GM19468 (cell line): ENCODE measurements at regions not wholly inside any gene's neighbourhood (a gene's known extent, or its start where the extent isn't known, plus 50 kb on each side); places are given as distances from the start of the nearest gene placed in this dataset.
"Not testable (repeated sequence)": the region's sequence is repeated elsewhere in the genome, so short reads cannot be mapped to it uniquely, and the experiment has no call there.

Experiments used
- ATAC-seq: cut with Tn5 transposase; IDR thresholded peaks from one replicate; pipeline ENCODE4 v1.9.1; 2021; ENCODE audit warnings: mild to moderate bottlenecking, moderate library complexity, moderate number of reproducible peaks; ENCODE audit not compliant: unreplicated experiment; ENCODE audit errors: extremely low read depth

- no peak for ATAC-seq
Measured at GRCh38 chr6:168951217-168951616, 302.4 kb downstream of the THBS2 start.

GRCh38 chr6:168950858-168951214 is 302.8 kb downstream of the THBS2 start:
- ATAC-seq = no peak

- no peak for ATAC-seq
Measured at GRCh38 chr6:168949981-168950857, 303.4 kb downstream of the THBS2 start.

- no peak for ATAC-seq
Measured at GRCh38 chr6:168948990-168949531, 304.6 kb downstream of the THBS2 start.

GRCh38 chr6:168948002-168948401 is 305.6 kb downstream of the THBS2 start:
- ATAC-seq = no peak

GRCh38 chr6:168943231-168943905 is 310.3 kb downstream of the THBS2 start:
- ATAC-seq = no peak

- no peak for ATAC-seq
Measured at GRCh38 chr6:168942646-168943045, 311.0 kb downstream of the THBS2 start.

GRCh38 chr6:168941036-168941435 is 312.6 kb downstream of the THBS2 start:
- ATAC-seq = no peak

- ATAC-seq = no peak
Measured at GRCh38 chr6:168939796-168940195, 313.9 kb downstream of the THBS2 start.

GRCh38 chr6:168939041-168939440 is 314.6 kb downstream of the THBS2 start:
- ATAC-seq = no peak

- ATAC-seq = no peak
Measured at GRCh38 chr6:168938546-168938945, 315.1 kb downstream of the THBS2 start.

GRCh38 chr6:168937054-168937453 is 316.6 kb downstream of the THBS2 start:
- ATAC-seq = no peak

- ATAC-seq = no peak
Measured at GRCh38 chr6:168935628-168936010, 318.0 kb downstream of the THBS2 start.

GRCh38 chr6:168934660-168935627 is 318.7 kb downstream of the THBS2 start:
- no peak for ATAC-seq

- not testable (repeated sequence) for ATAC-seq
Measured at GRCh38 chr6:168932171-168932570, 321.5 kb downstream of the THBS2 start.

GRCh38 chr6:168931072-168931471 is 322.6 kb downstream of the THBS2 start:
- not testable (repeated sequence) for ATAC-seq

- ATAC-seq = no peak
Measured at GRCh38 chr6:168929871-168930450, 323.7 kb downstream of the THBS2 start.

- ATAC-seq = no peak
Measured at GRCh38 chr6:168928012-168928411, 325.6 kb downstream of the THBS2 start.

- no peak for ATAC-seq
Measured at GRCh38 chr6:168927026-168927425, 326.6 kb downstream of the THBS2 start.

GRCh38 chr6:168926306-168926705 is 327.3 kb downstream of the THBS2 start:
- no peak for ATAC-seq
